B cell (primary cell): ENCODE measurements at regions not wholly inside any gene's neighbourhood (a gene's known extent, or its start where the extent isn't known, plus 50 kb on each side); places are given as distances from the start of the nearest gene placed in this dataset.

ENCODE experiments used
- ATAC-seq: fragments of 200-7000 bp; cut with Tn5 transposase; one replicate; pipeline ENCODE4 v1.10.0; 2021; ENCODE audit warnings: low read depth, mild to moderate bottlenecking, moderate number of reproducible peaks, moderate library complexity
- CTCF ChIA-PET: fragments of 350-600 bp; sonication (Branson Sonifier 250); formaldehyde crosslinking; loops from one replicate; lab custom pipeline; 2021; ENCODE audit warnings: antibody characterized with exemption, inconsistent platforms; lab: Charles Lee
- POLR2A ChIA-PET: fragments of 350-600 bp; sonication (Branson Sonifier 250); formaldehyde crosslinking; loops from one replicate; lab custom pipeline; 2021; ENCODE audit warnings: antibody characterized with exemption; lab: Charles Lee
- DNase-seq: peaks from one replicate; pipeline ENCODE4 v3.0.0; 2013
- H2AFZ ChIP-seq: 2 replicates; pipeline ENCODE4 v1.6.1; 2012; ENCODE audit warnings: mild to moderate bottlenecking, low read depth, low read length; ENCODE audit not compliant: insufficient read depth, poor library complexity, severe bottlenecking
- H3K27ac ChIP-seq, 2 donors: 1 replicate in 1 of 2; 2 replicates in 1 of 2; pipeline ENCODE4 v1.5.1; 2012 to 2013; ENCODE audit warnings: low read length in 2 of 2, mild to moderate bottlenecking in 2 of 2, moderate library complexity in 1 of 2
- H3K27me3 ChIP-seq, 4 experiments: fragments of 200-600 bp in 1 of 4; sonication (generic) in 1 of 4; replicated peaks in 1 of 4; 1 replicate in 2 of 4; 2 replicates in 2 of 4; pipeline versions ENCODE4 v1.6.1 to v1.7.0; 2013 to 2016; ENCODE audit warnings: low read length in 3 of 4, mild to moderate bottlenecking in 2 of 4, mixed read lengths in 1 of 4, moderate library complexity in 1 of 4; ENCODE audit not compliant: insufficient read depth in 4 of 4, control insufficient read depth in 3 of 4; ENCODE audit errors: control extremely low read depth in 1 of 4
- H3K36me3 ChIP-seq, 2 experiments: replicated peaks in 1 of 2; 1 replicate in 1 of 2; 2 replicates in 1 of 2; pipeline versions ENCODE4 v1.6.1 to v1.7.1; 2013; ENCODE audit warnings: low read length in 1 of 2; ENCODE audit not compliant: insufficient read depth in 2 of 2, control insufficient read depth in 1 of 2; ENCODE audit errors: control extremely low read depth in 1 of 2, extremely low read depth in 1 of 2
- H3K4me1 ChIP-seq, 2 donors: fragments of 200-600 bp in 1 of 2; sonication (generic) in 1 of 2; 1 replicate in 1 of 2; 2 replicates in 1 of 2; pipeline versions ENCODE4 v1.5.1 to v1.6.1; 2013 to 2017; ENCODE audit warnings: low read length in 2 of 2; ENCODE audit not compliant: control insufficient read depth in 2 of 2, insufficient read depth in 2 of 2
- H3K4me2 ChIP-seq: replicated peaks from 2 replicates; pipeline ENCODE3; 2012; ENCODE audit warnings: mild to moderate bottlenecking, low read depth, low read length; ENCODE audit not compliant: poor library complexity, severe bottlenecking
- H3K4me3 ChIP-seq, 5 experiments: fragments of 200-600 bp in 1 of 5; sonication (generic) in 1 of 5; 1 replicate in 3 of 5; 2 replicates in 2 of 5; pipeline versions ENCODE4 v1.5.1 to v1.7.0; 2011 to 2016; ENCODE audit warnings: low read length in 4 of 5, mild to moderate bottlenecking in 4 of 5, low read depth in 2 of 5, control low read depth in 1 of 5, moderate library complexity in 1 of 5; ENCODE audit not compliant: insufficient read depth in 1 of 5; ENCODE audit errors: control extremely low read depth in 1 of 5, extremely low read depth in 1 of 5
- H3K79me2 ChIP-seq: fragments of 200-600 bp; sonication (generic); one replicate; pipeline ENCODE4 v1.6.0; 2016; ENCODE audit warnings: low read length; ENCODE audit not compliant: control insufficient read depth, insufficient read depth
- H3K9ac ChIP-seq: fragments of 200-600 bp; sonication (generic); 2 replicates; pipeline ENCODE4 v1.6.1; 2017; ENCODE audit warnings: mild to moderate bottlenecking, low read length, moderate library complexity
- H3K9me3 ChIP-seq, 3 donors: one replicate each; pipeline versions ENCODE4 v1.6.1 to v1.7.1; 2013; ENCODE audit warnings: low read length in 2 of 3; ENCODE audit not compliant: control insufficient read depth in 2 of 3, insufficient read depth in 1 of 3; ENCODE audit errors: control extremely low read depth in 1 of 3
- H4K20me1 ChIP-seq: 2 replicates; pipeline ENCODE4 v1.6.0; 2012; ENCODE audit warnings: mild to moderate bottlenecking, low read length; ENCODE audit not compliant: insufficient read depth, control insufficient read depth, poor library complexity, severe bottlenecking
- H3K27ac Mint-ChIP-seq: one replicate; pipeline ENCODE4 v1.8.0; 2021; ENCODE audit warnings: mixed read lengths
- H3K27me3 Mint-ChIP-seq: one replicate; pipeline ENCODE4 v1.8.0; 2021; ENCODE audit warnings: mixed read lengths
- H3K4me1 Mint-ChIP-seq: one replicate; pipeline ENCODE4 v1.8.0; 2021; ENCODE audit warnings: mixed read lengths
- H3K4me3 Mint-ChIP-seq: one replicate; pipeline ENCODE4 v1.8.0; 2021; ENCODE audit warnings: mixed read lengths
- H3K9me3 Mint-ChIP-seq: one replicate; pipeline ENCODE4 v1.8.0; 2022; ENCODE audit warnings: mixed read lengths; ENCODE audit not compliant: insufficient read depth
- CTCF ChIP-seq: fragments of 200-600 bp; IDR thresholded peaks from one replicate; pipeline ENCODE4 v1.8.0; 2022; ENCODE audit warnings: antibody characterized with exemption, mild to moderate bottlenecking
- EZH2 ChIP-seq: IDR thresholded peaks from 2 replicates; pipeline ENCODE4 v1.6.1; 2012; ENCODE audit warnings: borderline replicate concordance, low read depth, mild to moderate bottlenecking, moderate library complexity, low read length; ENCODE audit not compliant: insufficient read depth, poor library complexity, severe bottlenecking
- WGBS: methylation state at CpG from one replicate; pipeline ENCODE4 v1.1.5; 2013; ENCODE audit warnings: missing lambda C conversion rate; ENCODE audit not compliant: insufficient coverage; 5-methylcytosine and 5-hydroxymethylcytosine counted together
- intact Hi-C: fragments of 100-400 bp; cut with micrococcal nuclease; formaldehyde crosslinking; loops from one replicate; pipeline ENCODE4 v1.10.0; 2022

GRCh38 chr1:95641386-95641785 lies 407.4 kb downstream of the RWDD3 start:
- CTCF ChIA-PET: no interaction called here

GRCh38 chr1:95642035-95642434 lies 408.0 kb downstream of the RWDD3 start:
- Mint-ChIP-seq H3K27ac (no peak overlapping the region), H3K4me3 (no peak overlapping the region), H3K9me3 (peaks cover 7% of the 10 kb centered on the region), H3K27me3 (no peaks in the 10 kb centered on the region), H3K4me1 (no peaks in the 10 kb centered on the region)
- ChIA-PET CTCF (no interaction called here), POLR2A (no interaction called here)
- DNase-seq (no peak), ATAC-seq (no peak)
- no peaks in the 10 kb centered on the region for H3K27me3 ChIP-seq
- intact Hi-C loops: no loop called here
- no peak overlapping the region for H3K9ac ChIP-seq
- TF ChIP-seq CTCF: no peak
- TF ChIP-seq EZH2: no peak
- H3K9me3 ChIP-seq: peaks cover 0 to 3% (median 0%) of the 10 kb centered on the region in 3 donors
- no peak overlapping the region for H3K27ac ChIP-seq
- H3K4me3 ChIP-seq: no peak overlapping the region
- H4K20me1 ChIP-seq: no peaks in the 10 kb centered on the region
- H2AFZ ChIP-seq: no peak overlapping the region
- H3K36me3 ChIP-seq: no peaks in the 10 kb centered on the region
- no peak overlapping the region for H3K4me2 ChIP-seq
- no peaks in the 10 kb centered on the region for H3K79me2 ChIP-seq
- H3K4me1 ChIP-seq: no peaks in the 10 kb centered on the region
- WGBS: no CpG with 5 or more reads among the region's 2 CpGs

More at GRCh38 chr1:95641386-95641785, 407.4 kb downstream of the RWDD3 start:
- intact Hi-C loops: no loop called here
- H3K9me3 Mint-ChIP-seq: peaks cover 3% of the 10 kb centered on the region
- no peaks in the 10 kb centered on the region for H3K4me1 Mint-ChIP-seq
- Histone ChIP-seq H3K4me3 (no peak overlapping the region), H3K27ac (no peak overlapping the region), H3K79me2 (no peaks in the 10 kb centered on the region), H3K4me1 (no peaks in the 10 kb centered on the region), H3K36me3 (no peaks in the 10 kb centered on the region), H4K20me1 (no peaks in the 10 kb centered on the region), H2AFZ (no peak overlapping the region), H3K9me3 (peaks cover 0 to 3% (median 0%) of the 10 kb centered on the region in 3 donors), H3K9ac (no peak overlapping the region), H3K4me2 (no peak overlapping the region), H3K27me3 (no peaks in the 10 kb centered on the region)
- POLR2A ChIA-PET: no interaction called here
- ATAC-seq: no peak
- TF ChIP-seq CTCF (no peak), EZH2 (no peak)
- no peaks in the 10 kb centered on the region for H3K27me3 Mint-ChIP-seq
- DNase-seq: no peak
- H3K4me3 Mint-ChIP-seq: no peak overlapping the region
- WGBS: 77% methylated on average over 2 of the region's 2 CpGs
- H3K27ac Mint-ChIP-seq: no peak overlapping the region
